PFSK-1 (cell line): ENCODE measurements at regions not wholly inside any gene's neighbourhood (a gene's known extent, or its start where the extent isn't known, plus 50 kb on each side); places are given as distances from the start of the nearest gene placed in this dataset.

ENCODE experiments used
- POLR2AphosphoS5 ChIP-seq: IDR thresholded peaks from 2 replicates; pipeline ENCODE4 v1.6.1; 2012; ENCODE audit warnings: low read depth, mild to moderate bottlenecking, control low read depth, low read length, moderate library complexity
- TAF1 ChIP-seq: IDR thresholded peaks from 2 replicates; pipeline ENCODE4 v1.6.1; 2012; ENCODE audit warnings: low read length, control low read depth, borderline replicate concordance; ENCODE audit not compliant: insufficient read depth
- TF ChIP-seq, protein P1 (sequence below), 2 experiments: IDR thresholded peaks; 2 replicates each; pipeline versions ENCODE4 v1.6.1 to v1.8.0; 2011 to 2012; ENCODE audit warnings: low read depth in 2 of 2, low read length in 2 of 2, control low read depth in 1 of 2, inconsistent platforms in 1 of 2, mild to moderate bottlenecking in 1 of 2, moderate library complexity in 1 of 2; ENCODE audit not compliant: insufficient read depth in 1 of 2

DNA sequence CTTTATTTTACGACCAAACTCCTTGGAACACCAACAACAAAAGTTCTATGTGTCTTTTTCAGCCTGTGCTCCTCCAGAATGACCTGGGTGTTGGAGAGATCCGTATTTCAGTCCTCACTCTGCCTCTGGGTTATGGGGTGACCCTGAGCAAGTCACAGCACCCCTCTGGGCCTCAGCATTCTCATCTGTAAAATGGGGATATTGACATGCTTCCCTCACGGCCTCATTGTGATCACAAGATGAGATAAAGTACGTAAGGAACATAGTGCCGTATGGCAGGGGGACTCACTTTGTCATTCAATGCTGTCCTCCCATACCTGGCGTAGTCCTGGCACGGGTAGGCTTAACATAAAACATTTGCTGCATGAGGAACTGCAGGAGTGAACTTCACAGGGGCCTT is 123.0 kb upstream of the HAND1 start:
- TF ChIP-seq POLR2AphosphoS5 (no peak), TAF1 (no peak)
- TF ChIP-seq, protein P1, sequence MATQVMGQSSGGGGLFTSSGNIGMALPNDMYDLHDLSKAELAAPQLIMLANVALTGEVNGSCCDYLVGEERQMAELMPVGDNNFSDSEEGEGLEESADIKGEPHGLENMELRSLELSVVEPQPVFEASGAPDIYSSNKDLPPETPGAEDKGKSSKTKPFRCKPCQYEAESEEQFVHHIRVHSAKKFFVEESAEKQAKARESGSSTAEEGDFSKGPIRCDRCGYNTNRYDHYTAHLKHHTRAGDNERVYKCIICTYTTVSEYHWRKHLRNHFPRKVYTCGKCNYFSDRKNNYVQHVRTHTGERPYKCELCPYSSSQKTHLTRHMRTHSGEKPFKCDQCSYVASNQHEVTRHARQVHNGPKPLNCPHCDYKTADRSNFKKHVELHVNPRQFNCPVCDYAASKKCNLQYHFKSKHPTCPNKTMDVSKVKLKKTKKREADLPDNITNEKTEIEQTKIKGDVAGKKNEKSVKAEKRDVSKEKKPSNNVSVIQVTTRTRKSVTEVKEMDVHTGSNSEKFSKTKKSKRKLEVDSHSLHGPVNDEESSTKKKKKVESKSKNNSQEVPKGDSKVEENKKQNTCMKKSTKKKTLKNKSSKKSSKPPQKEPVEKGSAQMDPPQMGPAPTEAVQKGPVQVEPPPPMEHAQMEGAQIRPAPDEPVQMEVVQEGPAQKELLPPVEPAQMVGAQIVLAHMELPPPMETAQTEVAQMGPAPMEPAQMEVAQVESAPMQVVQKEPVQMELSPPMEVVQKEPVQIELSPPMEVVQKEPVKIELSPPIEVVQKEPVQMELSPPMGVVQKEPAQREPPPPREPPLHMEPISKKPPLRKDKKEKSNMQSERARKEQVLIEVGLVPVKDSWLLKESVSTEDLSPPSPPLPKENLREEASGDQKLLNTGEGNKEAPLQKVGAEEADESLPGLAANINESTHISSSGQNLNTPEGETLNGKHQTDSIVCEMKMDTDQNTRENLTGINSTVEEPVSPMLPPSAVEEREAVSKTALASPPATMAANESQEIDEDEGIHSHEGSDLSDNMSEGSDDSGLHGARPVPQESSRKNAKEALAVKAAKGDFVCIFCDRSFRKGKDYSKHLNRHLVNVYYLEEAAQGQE (IDR thresholded peaks at IDR 0.05; ENCODE audit: insufficient read depth in 1 of 2, low read depth in 2 of 2, low read length in 2 of 2) = no peak
